GM12878 (cell line): ENCODE measurements at regions not wholly inside any gene's neighbourhood (a gene's known extent, or its start where the extent isn't known, plus 50 kb on each side); places are given as distances from the start of the nearest gene placed in this dataset.

Experiments used
- ATAC-seq: fragments of 200-7000 bp; cut with Tn5 transposase; 3 replicates; pipeline ENCODE4 v1.9.1; 2020; ENCODE audit warnings: mild to moderate bottlenecking, moderate library complexity
- BruUV-seq: library from RNA; stranded (reverse); fragments of 400-500 nt; replicated peaks from 2 replicates; lab custom pipeline; 2021; lab: Mats Ljungman, UMichigan
- CTCF ChIA-PET: fragments of 300-600 bp; sonication (Branson Sonifier 250); formaldehyde crosslinking; extraction: SDS; loops from one replicate; lab custom pipeline; 2021; ENCODE audit warnings: inconsistent platforms; lab: Yijun Ruan, JAX
- POLR2A ChIA-PET: fragments of 350-600 bp; formaldehyde crosslinking; extraction: SDS; loops from one replicate; lab custom pipeline; 2021; ENCODE audit warnings: inconsistent platforms; lab: Charles Lee
- RAD21 ChIA-PET: fragments of 300-600 bp; sonication (Branson Sonifier 250); formaldehyde crosslinking; loops from one replicate; lab custom pipeline; 2023; ENCODE audit warnings: antibody characterized with exemption; ENCODE audit not compliant: unreplicated experiment; lab: Charles Lee
- SMC1A ChIA-PET: fragments of 300-600 bp; sonication (Branson Sonifier 250); formaldehyde crosslinking; loops from one replicate; lab custom pipeline; 2023; ENCODE audit not compliant: unreplicated experiment, uncharacterized antibody; lab: Charles Lee
- DNase-seq: peaks from one replicate; pipeline ENCODE4 v3.0.0-alpha.2; 2011; ENCODE audit warnings: low read depth, low spot score
- FAIRE-seq: peaks from 3 replicates; lab custom pipeline; 2011; peaks lifted over from hg19 to GRCh38; lab: Jason Lieb, UNC
- H2AFZ ChIP-seq: 2 replicates; pipeline ENCODE4 v1.6.0; 2011; ENCODE audit warnings: low read depth, low read length, control low read depth; ENCODE audit not compliant: control insufficient read depth
- H3K27ac ChIP-seq: 2 replicates; pipeline ENCODE4 v1.5.1; 2011; ENCODE audit warnings: control low read depth; ENCODE audit not compliant: control insufficient read depth, insufficient read depth
- H3K27me3 ChIP-seq, 2 experiments: replicated peaks in 1 of 2; 2 replicates each; pipeline versions ENCODE4 v1.6.0 to v1.6.1; 2011; ENCODE audit warnings: low read length in 1 of 2; ENCODE audit not compliant: control insufficient read depth in 2 of 2, insufficient read depth in 2 of 2
- H3K36me3 ChIP-seq, 2 experiments: 2 replicates each; pipeline ENCODE4 v1.5.1; 2011; ENCODE audit warnings: low read length in 1 of 2; ENCODE audit not compliant: control insufficient read depth in 2 of 2, insufficient read depth in 2 of 2
- H3K4me1 ChIP-seq: 2 replicates; pipeline ENCODE4 v1.6.1; 2011; ENCODE audit warnings: mild to moderate bottlenecking, low read length, moderate library complexity, mixed read lengths; ENCODE audit not compliant: control insufficient read depth, insufficient read depth
- H3K4me2 ChIP-seq: 2 replicates; pipeline ENCODE4 v1.6.0; 2011; ENCODE audit warnings: control low read depth; ENCODE audit not compliant: control insufficient read depth, insufficient read depth
- H3K4me3 ChIP-seq: fragments of 200-600 bp; sonication (generic); 2 replicates; pipeline ENCODE4 v1.5.1; 2016
- H3K79me2 ChIP-seq: 2 replicates; pipeline ENCODE4 v1.6.0; 2011; ENCODE audit warnings: low read length; ENCODE audit not compliant: control insufficient read depth, insufficient read depth
- H3K9ac ChIP-seq: 2 replicates; pipeline ENCODE4 v1.8.0; 2011; ENCODE audit warnings: low read length, control low read depth, mixed read lengths; ENCODE audit not compliant: control insufficient read depth, insufficient read depth
- H3K9me3 ChIP-seq: replicated peaks from 3 replicates; pipeline ENCODE4 v1.5.1; 2011; ENCODE audit warnings: mild to moderate bottlenecking, low read length; ENCODE audit not compliant: control insufficient read depth, insufficient read depth
- H4K20me1 ChIP-seq: 2 replicates; pipeline ENCODE4 v1.6.0; 2011; ENCODE audit not compliant: control insufficient read depth, insufficient read depth
- SPI1 ChIP-seq: IDR thresholded peaks from 2 replicates; pipeline ENCODE4 v1.6.1; 2011; ENCODE audit warnings: low read depth, mild to moderate bottlenecking, low read length, moderate library complexity, borderline replicate concordance; ENCODE audit not compliant: insufficient read depth
- WRNIP1 ChIP-seq: IDR thresholded peaks from 2 replicates; pipeline ENCODE4 v1.6.1; 2011; ENCODE audit warnings: low read depth, low read length, improper control_type of control experiment, borderline replicate concordance
- WGBS: methylation state at CpG from one replicate; pipeline ENCODE4 v1.1.6; 2016; ENCODE audit warnings: low lambda C conversion rate; ENCODE audit not compliant: insufficient replicate concordance, insufficient coverage; ENCODE audit errors: missing lambda C conversion rate; 5-methylcytosine and 5-hydroxymethylcytosine counted together
- in situ Hi-C: fragments of 300-500 bp; cut with MboI; formaldehyde crosslinking; loops from 9 replicates; pipeline ENCODE4 v1.14.3; 2018; ENCODE audit warnings: mixed read lengths
- intact Hi-C: fragments of 100-400 bp; cut with micrococcal nuclease; formaldehyde crosslinking; loops from one replicate; pipeline ENCODE4 v1.14.2; 2022; ENCODE audit not compliant: unreplicated experiment
- TF ChIP-seq, protein P1 (sequence below): IDR thresholded peaks from 2 replicates; pipeline ENCODE4 v1.6.1; 2011; ENCODE audit warnings: mild to moderate bottlenecking, low read depth, low read length, moderate library complexity; ENCODE audit not compliant: insufficient replicate concordance

DNA sequence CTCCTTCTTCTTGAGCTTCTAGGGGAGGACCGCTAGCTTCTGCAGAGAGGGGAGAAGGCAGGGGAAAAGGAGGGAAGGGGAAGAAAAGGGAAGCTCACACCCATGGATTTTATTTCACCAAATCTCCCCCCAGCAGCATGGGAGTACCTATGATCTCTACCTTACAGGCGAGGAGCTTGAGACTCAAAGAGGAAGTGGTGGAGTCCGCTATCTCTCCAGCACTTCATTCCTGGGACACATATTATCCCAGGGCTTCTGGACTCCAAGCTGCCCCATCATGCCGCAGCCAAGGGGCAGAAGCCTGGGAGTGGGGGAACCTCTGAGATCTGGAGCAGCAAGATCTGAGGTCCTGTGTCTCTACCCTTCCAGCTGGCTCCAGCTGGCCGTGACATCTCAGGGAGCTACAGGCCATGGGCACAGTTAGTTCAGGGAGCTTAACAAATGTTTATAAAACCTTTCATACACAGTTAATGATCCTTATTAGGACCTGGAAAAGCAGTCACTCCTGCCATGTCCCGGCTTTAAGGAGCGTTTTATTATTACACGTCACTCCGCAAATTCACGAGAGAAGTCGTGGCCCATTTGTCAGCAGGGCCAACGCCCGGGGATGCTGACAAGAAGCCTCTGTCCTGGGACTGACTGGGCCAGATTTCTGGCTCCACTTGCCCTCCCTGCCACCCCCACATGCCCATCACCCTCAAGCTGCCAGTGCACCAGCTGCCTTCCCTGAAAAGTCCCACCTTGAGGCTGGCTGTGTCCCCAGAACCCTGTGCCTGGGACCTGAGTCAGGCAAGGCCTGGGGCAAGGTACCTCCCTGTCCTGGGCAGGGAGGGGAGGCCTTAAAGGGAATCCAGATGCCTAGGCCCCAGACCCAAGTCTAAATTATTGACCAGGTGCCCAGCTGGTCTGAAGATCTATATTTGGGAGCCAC, 132.1 kb upstream of the ZMIZ1 start:
- no peak overlapping the region for H3K4me2 ChIP-seq
- no peak for TF ChIP-seq WRNIP1
- TF ChIP-seq SPI1: peak; percentile 9; the same call in 1 of the 2 replicates
- TF ChIP-seq, protein P1, sequence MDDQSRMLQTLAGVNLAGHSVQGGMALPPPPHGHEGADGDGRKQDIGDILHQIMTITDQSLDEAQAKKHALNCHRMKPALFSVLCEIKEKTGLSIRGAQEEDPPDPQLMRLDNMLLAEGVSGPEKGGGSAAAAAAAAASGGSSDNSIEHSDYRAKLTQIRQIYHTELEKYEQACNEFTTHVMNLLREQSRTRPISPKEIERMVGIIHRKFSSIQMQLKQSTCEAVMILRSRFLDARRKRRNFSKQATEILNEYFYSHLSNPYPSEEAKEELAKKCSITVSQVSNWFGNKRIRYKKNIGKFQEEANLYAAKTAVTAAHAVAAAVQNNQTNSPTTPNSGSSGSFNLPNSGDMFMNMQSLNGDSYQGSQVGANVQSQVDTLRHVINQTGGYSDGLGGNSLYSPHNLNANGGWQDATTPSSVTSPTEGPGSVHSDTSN: no peak
- TF ChIP-seq, all 136 proteins: peak for 1
- no peak for FAIRE-seq
- Histone ChIP-seq H2AFZ (no peak overlapping the region), H3K9ac (no peak overlapping the region), H3K4me3 (no peak overlapping the region), H4K20me1 (no peaks in the 10 kb centered on the region), H3K27ac (no peak overlapping the region), H3K36me3 (no peaks in the 10 kb centered on the region), H3K27me3 (peaks cover 2 to 3% of the 10 kb centered on the region in 2 experiments; a peak in 3 of 4 replicates), H3K4me1 (no peaks in the 10 kb centered on the region), H3K9me3 (no peaks in the 10 kb centered on the region), H3K79me2 (no peaks in the 10 kb centered on the region)
- in situ Hi-C loops (no loop called here), intact Hi-C loops (loop anchor here (1.0 kb wide), 1 partner anchor 259 kb away; no protein-coding TSS in a partner anchor)
- 24% methylated on average over 13 of the region's 13 CpGs for WGBS
- DNase-seq: no peak
- no peak for ATAC-seq
- ChIA-PET CTCF (interaction anchor here (0.7 to 1.0 kb wide), 2 partner anchors 43 to 303 kb away, joined by 3 to 4 read pairs; no protein-coding TSS in a partner anchor), SMC1A (interaction anchor here (0.7 to 0.9 kb wide), 2 partner anchors 258 to 299 kb away, joined by 3 read pairs; no protein-coding TSS in a partner anchor), POLR2A (no interaction called here), RAD21 (interaction anchor here (2.1 kb wide), 1 partner anchor 258 kb away, joined by 5 read pairs; no protein-coding TSS in a partner anchor)
- BruUV-seq: no TSS peak
